ENCODE measurements at regions not wholly inside any gene's neighbourhood (a gene's known extent, or its start where the extent isn't known, plus 50 kb on each side); places are given as distances from the start of the nearest gene placed in this dataset.

- Histone ChIP-seq H3K9me2 (no peaks in the 10 kb centered on the region), H2AFZ (ENCODE audit: low read depth) (no peak overlapping the region), H3K9ac (no peak overlapping the region), H3K4me1 (ENCODE audit: control insufficient read depth in 1 of 2, insufficient read depth in 2 of 2, low read depth in 1 of 2, low read length in 1 of 2) (no peaks in the 10 kb centered on the region), H3K36me3 (replicated peaks in 1 of 2; ENCODE audit: control insufficient read depth in 1 of 2, insufficient read depth in 2 of 2, low read length in 1 of 2) (no peaks in the 10 kb centered on the region), H3K4me2 (no peak overlapping the region), H3K27me3 (ENCODE audit: insufficient read depth) (no peaks in the 10 kb centered on the region), H3K79me2 (ENCODE audit: insufficient read depth) (no peaks in the 10 kb centered on the region), H3K27ac (ENCODE audit: low read depth in 2 of 2, low read length in 1 of 2) (no peak overlapping the region), H3F3A (replicated peaks; ENCODE audit: insufficient read depth) (no peaks in the 10 kb centered on the region), H4K20me1 (ENCODE audit: insufficient read depth) (no peaks in the 10 kb centered on the region), H3K9me3 (no peaks in the 10 kb centered on the region), H3K4me3 (ENCODE audit: low read depth in 2 of 2, low read length in 1 of 2) (no peak overlapping the region)
- 59% methylated on average over 3 of the region's 3 CpGs for WGBS (ENCODE audit: low lambda C conversion rate)
- no peak for TF ChIP-seq RXRA (IDR thresholded peaks at IDR 0.05; ENCODE audit: borderline replicate concordance, low read depth)
- TF ChIP-seq USF1 (IDR thresholded peaks at IDR 0.05; ENCODE audit: borderline replicate concordance, low read depth) = no peak
- no peak for TF ChIP-seq CHD2 (IDR thresholded peaks at IDR 0.05; ENCODE audit: low read length, partially characterized antibody)
- no peak for TF ChIP-seq PBX3 (IDR thresholded peaks at IDR 0.05)
- no peak for TF ChIP-seq SIN3A (IDR thresholded peaks at IDR 0.05; ENCODE audit: borderline replicate concordance, low read depth, low read length)
- TF ChIP-seq USF2 (IDR thresholded peaks at IDR 0.05; ENCODE audit: borderline replicate concordance, low read depth, low read length) = no peak
- no peak for DNase-seq
- POLR2A ChIA-PET = no interaction called here
- CTCF ChIA-PET = no interaction called here
These were observed 56.3 kb upstream of the NCKAP5 start for GRCh38 chr2:133624551-133624950.

- ChIA-PET POLR2A (no interaction called here), CTCF (no interaction called here)
- H3K36me3 ChIP-seq (replicated peaks in 1 of 2; ENCODE audit: control insufficient read depth in 1 of 2, insufficient read depth in 2 of 2, low read length in 1 of 2) = no peaks in the 10 kb centered on the region
These were observed 59.5 kb upstream of the NCKAP5 start for GRCh38 chr2:133627741-133628140.

More at GRCh38 chr2:133627741-133628140, 59.5 kb upstream of the NCKAP5 start:
- H3F3A ChIP-seq (replicated peaks; ENCODE audit: insufficient read depth) = no peaks in the 10 kb centered on the region
- WGBS (ENCODE audit: low lambda C conversion rate) = 82% methylated on average over 1 of the region's 1 CpG
- no peak overlapping the region for H3K4me3 ChIP-seq (ENCODE audit: low read depth in 2 of 2, low read length in 1 of 2)
- H3K4me1 ChIP-seq (ENCODE audit: control insufficient read depth in 1 of 2, insufficient read depth in 2 of 2, low read depth in 1 of 2, low read length in 1 of 2) = no peaks in the 10 kb centered on the region
- no peaks in the 10 kb centered on the region for H3K9me3 ChIP-seq
- H4K20me1 ChIP-seq (ENCODE audit: insufficient read depth) = no peaks in the 10 kb centered on the region
- DNase-seq = no peak
- no peaks in the 10 kb centered on the region for H3K27me3 ChIP-seq (ENCODE audit: insufficient read depth)
- no peaks in the 10 kb centered on the region for H3K79me2 ChIP-seq (ENCODE audit: insufficient read depth)
- no peaks in the 10 kb centered on the region for H3K9me2 ChIP-seq
- H3K9ac ChIP-seq = no peak overlapping the region
- TF ChIP-seq NRF1 (IDR thresholded peaks at IDR 0.05; ENCODE audit: low read depth, low read length) (no peak), EZH2phosphoT487 (IDR thresholded peaks at IDR 0.05; ENCODE audit: borderline replicate concordance, low read depth) (no peak), MXI1 (IDR thresholded peaks at IDR 0.05; ENCODE audit: low read depth, low read length) (no peak), SMC3 (IDR thresholded peaks at IDR 0.05; ENCODE audit: low read depth, low read length) (no peak), RFX5 (IDR thresholded peaks at IDR 0.05; ENCODE audit: low read length) (no peak), FOXJ3 (CRISPR knock-in tag; IDR thresholded peaks at IDR 0.05) (no peak), FOXM1 (IDR thresholded peaks at IDR 0.05; ENCODE audit: low read depth) (no peak), SIN3A (IDR thresholded peaks at IDR 0.05; ENCODE audit: borderline replicate concordance, low read depth, low read length) (no peak), MAX (IDR thresholded peaks at IDR 0.05; ENCODE audit: low read depth) (no peak), TAF1 (IDR thresholded peaks at IDR 0.05; ENCODE audit: borderline replicate concordance, low read depth, low read length) (no peak), GABPA (IDR thresholded peaks at IDR 0.05; ENCODE audit: low read depth) (no peak), CTCF (IDR thresholded peaks at IDR 0.05) (no peak), GATA2 (CRISPR knock-in tag; IDR thresholded peaks at IDR 0.05) (no peak), ELF1 (IDR thresholded peaks at IDR 0.05) (no peak), REST (IDR thresholded peaks at IDR 0.05; ENCODE audit: low read depth, low read length) (no peak), TEAD4 (IDR thresholded peaks at IDR 0.05; ENCODE audit: borderline replicate concordance, insufficient read depth) (no peak)
- no peak overlapping the region for H3K4me2 ChIP-seq
- H3K27ac ChIP-seq (ENCODE audit: low read depth in 2 of 2, low read length in 1 of 2) = no peak overlapping the region
- no peak overlapping the region for H2AFZ ChIP-seq (ENCODE audit: low read depth)
